ENCODE measurements at regions not wholly inside any gene's neighbourhood (a gene's known extent, or its start where the extent isn't known, plus 50 kb on each side); places are given as distances from the start of the nearest gene placed in this dataset.

DNA sequence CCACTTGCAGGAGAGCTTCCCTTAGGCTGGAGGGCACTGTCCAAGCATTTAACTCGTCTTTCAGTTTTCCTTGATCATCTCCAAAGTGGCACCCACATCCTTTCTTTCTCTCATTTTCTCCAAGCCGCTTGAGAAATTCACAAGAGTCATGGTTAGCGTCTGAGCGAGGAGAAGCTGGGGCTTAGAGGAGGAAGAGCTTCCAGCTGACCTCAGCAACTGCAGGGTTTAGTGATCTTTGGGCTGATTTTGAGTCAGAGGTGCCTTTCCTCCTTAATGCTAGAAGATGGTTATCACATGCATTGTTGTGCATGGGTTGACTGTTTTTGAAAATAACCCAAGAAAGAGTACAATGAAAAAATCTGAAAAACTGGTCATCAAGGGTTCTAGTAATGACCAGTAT is 134.7 kb downstream of the GADD45G start (continued):
- no peak for TF ChIP-seq ZBTB33 (IDR thresholded peaks at IDR 0.05; ENCODE audit: extremely low read depth, insufficient replicate concordance, low read length)

- ChIA-PET CTCF (no interaction called here), POLR2A (no interaction called here), RAD21 (ENCODE audit: low non-redundant PET in 1 of 2, low total read pairs in 2 of 2, uncharacterized antibody in 2 of 2, unreplicated experiment in 2 of 2) (no interaction called here)
- Histone ChIP-seq H3K36me3 (ENCODE audit: control insufficient read depth in 1 of 2, insufficient read depth in 2 of 2, low read length in 2 of 2) (no peaks in the 10 kb centered on the region), H3K27me3 (ENCODE audit: insufficient read depth, low read length) (peaks cover 20% of the 10 kb centered on the region; the same call in 1 of the 2 replicates), H3K27ac (ENCODE audit: low read depth, low read length) (no peak overlapping the region), H2AFZ (ENCODE audit: low read depth, low read length, poor library complexity, severe bottlenecking) (no peak overlapping the region), H4K20me1 (ENCODE audit: insufficient read depth) (no peaks in the 10 kb centered on the region), H3K4me1 (ENCODE audit: control insufficient read depth in 1 of 2, insufficient read depth in 2 of 2, low read length in 2 of 2) (no peaks in the 10 kb centered on the region), H3K9me2 (ENCODE audit: insufficient read depth) (no peaks in the 10 kb centered on the region), H3K4me2 (ENCODE audit: low read length) (no peak overlapping the region), H3K79me2 (ENCODE audit: insufficient read depth, low read length) (no peaks in the 10 kb centered on the region), H3K9ac (ENCODE audit: low read length) (no peak overlapping the region), H3K9me3 (ENCODE audit: control insufficient read depth in 1 of 2, insufficient read depth in 1 of 2, low read depth in 1 of 2, low read length in 2 of 2) (no peaks in the 10 kb centered on the region), H3K4me3 (replicated peaks in 1 of 2; ENCODE audit: low read depth in 1 of 2, low read length in 2 of 2) (no peak overlapping the region)
- TF ChIP-seq RAD21 (IDR thresholded peaks at IDR 0.05; ENCODE audit: low read depth) (no peak), CEBPB (IDR thresholded peaks at IDR 0.05; ENCODE audit: low read depth) (no peak)
- no TSS peak for BruUV-seq (replicated peaks)
- DNase-seq (ENCODE audit: low read depth, low spot score) (no peak), ATAC-seq (no peak)
- intact Hi-C loops (cut with micrococcal nuclease): no loop called here
Observed at GRCh38 chr9:89739916-89740315, 135.1 kb downstream of the GADD45G start.

DNA sequence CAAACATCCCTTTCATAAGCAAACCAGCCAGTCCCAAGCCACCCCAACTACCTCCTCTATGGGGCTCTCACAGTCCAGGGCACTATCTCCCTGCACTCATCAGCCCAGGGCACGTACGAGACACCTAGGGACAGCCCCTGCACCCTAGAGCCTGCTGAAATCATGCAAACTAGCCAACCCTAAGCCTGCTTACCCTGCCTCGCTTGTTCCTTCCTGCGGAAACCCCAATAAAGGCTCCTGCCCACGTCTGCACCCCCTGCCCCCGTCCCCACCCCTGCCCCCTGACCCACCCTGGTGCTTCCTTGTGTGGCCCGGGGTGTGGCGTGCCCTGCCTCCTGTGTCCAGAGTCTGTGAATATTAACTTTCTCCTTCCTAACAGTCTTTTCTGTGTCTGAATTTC is 135.9 kb downstream of the GADD45G start:
- H3K9me2 ChIP-seq (ENCODE audit: insufficient read depth): no peaks in the 10 kb centered on the region
- peaks cover 17% of the 10 kb centered on the region; the same call in 1 of the 2 replicates for H3K27me3 ChIP-seq (ENCODE audit: insufficient read depth, low read length)
- H4K20me1 ChIP-seq (ENCODE audit: insufficient read depth): no peaks in the 10 kb centered on the region
- no TSS peak for BruUV-seq (replicated peaks)
- H3K4me2 ChIP-seq (ENCODE audit: low read length): no peak overlapping the region
- DNase-seq (ENCODE audit: low read depth, low spot score) (no peak), ATAC-seq (no peak)
- H3K79me2 ChIP-seq (ENCODE audit: insufficient read depth, low read length): no peaks in the 10 kb centered on the region
- H2AFZ ChIP-seq (ENCODE audit: low read depth, low read length, poor library complexity, severe bottlenecking): no peak overlapping the region
- ChIA-PET CTCF (no interaction called here), RAD21 (ENCODE audit: low non-redundant PET in 1 of 2, low total read pairs in 2 of 2, uncharacterized antibody in 2 of 2, unreplicated experiment in 2 of 2) (no interaction called here), POLR2A (no interaction called here)
- H3K36me3 ChIP-seq (ENCODE audit: control insufficient read depth in 1 of 2, insufficient read depth in 2 of 2, low read length in 2 of 2): no peaks in the 10 kb centered on the region
- H3K9ac ChIP-seq (ENCODE audit: low read length): no peak overlapping the region
- H3K27ac ChIP-seq (ENCODE audit: low read depth, low read length): no peak overlapping the region
- H3K9me3 ChIP-seq (ENCODE audit: control insufficient read depth in 1 of 2, insufficient read depth in 1 of 2, low read depth in 1 of 2, low read length in 2 of 2): no peaks in the 10 kb centered on the region
- H3K4me1 ChIP-seq (ENCODE audit: control insufficient read depth in 1 of 2, insufficient read depth in 2 of 2, low read length in 2 of 2): no peaks in the 10 kb centered on the region
- H3K4me3 ChIP-seq (replicated peaks in 1 of 2; ENCODE audit: low read depth in 1 of 2, low read length in 2 of 2): no peak overlapping the region
- intact Hi-C loops (cut with micrococcal nuclease): no loop called here
- TF ChIP-seq ZBTB33 (IDR thresholded peaks at IDR 0.05; ENCODE audit: extremely low read depth, insufficient replicate concordance, low read length) (no peak), EZH2 (IDR thresholded peaks at IDR 0.05) (no peak), ZNF274 (IDR thresholded peaks at IDR 0.05; ENCODE audit: low read depth, low read length) (no peak), TCF7L2 (IDR thresholded peaks at IDR 0.05; ENCODE audit: borderline replicate concordance, extremely low read depth, insufficient read depth, insufficient read length) (no peak), RAD21 (IDR thresholded peaks at IDR 0.05; ENCODE audit: low read depth) (no peak), CBX3 (IDR thresholded peaks at IDR 0.05; ENCODE audit: low read depth) (no peak), ZFX (IDR thresholded peaks at IDR 0.05) (no peak), YY1 (IDR thresholded peaks at IDR 0.05; ENCODE audit: extremely low read depth, insufficient replicate concordance, low read depth, low read length) (no peak), EGR1 (IDR thresholded peaks at IDR 0.05; ENCODE audit: low read depth) (no peak), CTCF (IDR thresholded peaks at IDR 0.05 in 2 of 3, conservative IDR thresholded peaks at IDR 0.05 in 1 of 3; ENCODE audit: borderline replicate concordance in 1 of 3, insufficient read depth in 1 of 3, low read depth in 2 of 3, low read length in 2 of 3) (no peak), MAX (IDR thresholded peaks at IDR 0.05) (no peak), JUND (IDR thresholded peaks at IDR 0.05) (no peak)
